ENCODE measurements at regions not wholly inside any gene's neighbourhood (a gene's known extent, or its start where the extent isn't known, plus 50 kb on each side); places are given as distances from the start of the nearest gene placed in this dataset.
A peak's percentile ranks its signal among the peaks of the same experiment; 100 is the strongest.

GRCh38 chr13:33520468-33520839, 234.9 kb upstream of the STARD13 start:
- DNase-seq, result no peak

- DNase-seq, result no peak
These were observed 238.5 kb upstream of the STARD13 start for GRCh38 chr13:33524086-33524485.

- DNase-seq, result no peak
These were observed 240.2 kb upstream of the STARD13 start for GRCh38 chr13:33525763-33526162.

GRCh38 chr13:33526718-33527117, 241.2 kb upstream of the STARD13 start:
- DNase-seq, result no peak

GRCh38 chr13:33528896-33529295, 243.3 kb upstream of the STARD13 start:
- no peak for DNase-seq

- no peak for DNase-seq
These were observed 245.9 kb upstream of the STARD13 start for GRCh38 chr13:33531484-33531883.

GRCh38 chr13:33535061-33535460, 249.5 kb upstream of the STARD13 start:
- DNase-seq, result no peak

- DNase-seq, result no peak
These were observed 251.0 kb upstream of the STARD13 start for GRCh38 chr13:33536601-33537000.

- DNase-seq, result no peak
These were observed 251.5 kb upstream of the STARD13 start for GRCh38 chr13:33537026-33537425.

- no peak for DNase-seq
These were observed 252.1 kb upstream of the STARD13 start for GRCh38 chr13:33537676-33538075.

GRCh38 chr13:33541456-33541855, 255.9 kb upstream of the STARD13 start:
- no peak for DNase-seq

GRCh38 chr13:33541962-33542308, 256.4 kb upstream of the STARD13 start:
- DNase-seq, result no peak

GRCh38 chr13:33542309-33543088, 256.9 kb upstream of the STARD13 start:
- DNase-seq, result peak; percentile 100

GRCh38 chr13:33543089-33543459, 257.5 kb upstream of the STARD13 start:
- no peak for DNase-seq

- no peak for DNase-seq
These were observed 258.2 kb upstream of the STARD13 start for GRCh38 chr13:33543631-33544265.

- no peak for DNase-seq
These were observed 258.8 kb upstream of the STARD13 start for GRCh38 chr13:33544308-33544707.

GRCh38 chr13:33545492-33545891, 259.9 kb upstream of the STARD13 start:
- DNase-seq, result no peak

GRCh38 chr13:33547035-33547434, 261.5 kb upstream of the STARD13 start:
- DNase-seq, result no peak

- no peak for DNase-seq
These were observed 262.5 kb upstream of the STARD13 start for GRCh38 chr13:33548069-33548468.

GRCh38 chr13:33550276-33550675, 264.7 kb upstream of the STARD13 start:
- DNase-seq, result no peak

GRCh38 chr13:33550885-33551284, 265.3 kb upstream of the STARD13 start:
- no peak for DNase-seq

- no peak for DNase-seq
These were observed 262.8 kb upstream of the RFC3 start for GRCh38 chr13:33554919-33555791.

GRCh38 chr13:33556828-33557227, 261.1 kb upstream of the RFC3 start:
- DNase-seq, result no peak

GRCh38 chr13:33560726-33561125, 257.2 kb upstream of the RFC3 start:
- DNase-seq, result no peak
